Liver (tissue), 3 donors: ENCODE measurements at regions not wholly inside any gene's neighbourhood (a gene's known extent, or its start where the extent isn't known, plus 50 kb on each side); places are given as distances from the start of the nearest gene placed in this dataset.
A peak's percentile ranks its signal among the peaks of the same experiment; 100 is the strongest.

Source experiments
- ATF3 ChIP-seq: IDR thresholded peaks from 2 replicates; pipeline ENCODE4 v1.6.1; 2016; ENCODE audit warnings: antibody characterized with exemption
- CTCF ChIP-seq: fragments of 150-350 bp; IDR thresholded peaks from 2 replicates; pipeline ENCODE4 v1.5.1; 2017; ENCODE audit warnings: improper control_type of control experiment, low read depth, low read length; ENCODE audit not compliant: missing input control
- EGR1 ChIP-seq, 2 donors: IDR thresholded peaks; 2 replicates each; pipeline ENCODE4 v1.6.1; 2016 to 2018; ENCODE audit warnings: antibody characterized with exemption in 2 of 2, low read depth in 2 of 2
- GABPA ChIP-seq, 2 donors: IDR thresholded peaks in 1 of 2; conservative IDR thresholded peaks in 1 of 2; 2 replicates each; pipeline ENCODE4 v1.6.1; 2016; ENCODE audit warnings: antibody characterized with exemption in 2 of 2, mild to moderate bottlenecking in 1 of 2, moderate library complexity in 1 of 2
- RAD21 ChIP-seq, 2 donors: IDR thresholded peaks; 2 replicates each; pipeline ENCODE4 v1.6.1; 2016; ENCODE audit warnings: antibody characterized with exemption in 2 of 2, mild to moderate bottlenecking in 2 of 2
- REST ChIP-seq: IDR thresholded peaks from 2 replicates; pipeline ENCODE4 v1.6.1; 2016; ENCODE audit warnings: antibody characterized with exemption, mild to moderate bottlenecking
- RXRA ChIP-seq, 2 donors: IDR thresholded peaks; 2 replicates each; pipeline ENCODE4 v1.6.1; 2017 to 2018; ENCODE audit warnings: antibody characterized with exemption in 2 of 2, mild to moderate bottlenecking in 1 of 2
- SP1 ChIP-seq: IDR thresholded peaks from 2 replicates; pipeline ENCODE4 v1.6.1; 2018; ENCODE audit warnings: antibody characterized with exemption, mild to moderate bottlenecking
- TAF1 ChIP-seq: conservative IDR thresholded peaks from 2 replicates; pipeline ENCODE4 v1.6.1; 2016; ENCODE audit warnings: antibody characterized with exemption, mild to moderate bottlenecking
- YY1 ChIP-seq: IDR thresholded peaks from 2 replicates; pipeline ENCODE4 v1.6.1; 2016; ENCODE audit warnings: antibody characterized with exemption, mild to moderate bottlenecking
- ZBTB33 ChIP-seq: IDR thresholded peaks from 2 replicates; pipeline ENCODE4 v1.6.1; 2016; ENCODE audit warnings: antibody characterized with exemption
- donor health status: healthy.
- donor health status: healthy.

- TF ChIP-seq CTCF = no peak
- no peak for TF ChIP-seq EGR1 (IDR thresholded peaks at IDR 0.05; ENCODE audit: low read depth in 2 of 2)
- no peak for TF ChIP-seq TAF1
- no peak for TF ChIP-seq REST
- no peak for TF ChIP-seq RXRA (IDR thresholded peaks at IDR 0.05)
- TF ChIP-seq YY1 = no peak
- peak; percentile 48 to 71 for TF ChIP-seq RAD21 (IDR thresholded peaks at IDR 0.05)
- TF ChIP-seq ATF3 = no peak
- TF ChIP-seq GABPA (IDR thresholded peaks at IDR 0.05 in 1 of 2, conservative IDR thresholded peaks at IDR 0.05 in 1 of 2) = no peak
- no peak for TF ChIP-seq SP1
- TF ChIP-seq ZBTB33 = no peak
These were observed 168.6 kb downstream of the LACC1 start for GRCh38 chr13:44048326-44048725.
